H1 (cell line): ENCODE measurements at regions not wholly inside any gene's neighbourhood (a gene's known extent, or its start where the extent isn't known, plus 50 kb on each side); places are given as distances from the start of the nearest gene placed in this dataset.

ENCODE experiments used
- CTCF ChIA-PET: fragments of 300-600 bp; sonication (Branson Sonifier 250); formaldehyde crosslinking; loops from one replicate; lab custom pipeline; 2021; ENCODE audit not compliant: partially characterized antibody; lab: Charles Lee
- POLR2A ChIA-PET: fragments of 300-600 bp; sonication (Branson Sonifier 250); formaldehyde crosslinking; loops from one replicate; lab custom pipeline; 2021; ENCODE audit warnings: inconsistent platforms; ENCODE audit not compliant: partially characterized antibody; lab: Charles Lee
- DNase-seq, 2 experiments: peaks; one replicate each; pipeline versions ENCODE4 v3.0.0 to v3.0.0-alpha.2; 2010 to 2022; ENCODE audit warnings: low spot score in 2 of 2, low read depth in 1 of 2, mixed read lengths in 1 of 2
- FAIRE-seq: peaks from 2 replicates; lab custom pipeline; 2011; peaks lifted over from hg19 to GRCh38; lab: Jason Lieb, UNC
- H2AFZ ChIP-seq: 2 replicates; pipeline ENCODE4 v1.8.1; 2012; ENCODE audit warnings: low read length, inconsistent platforms
- H2AK5ac ChIP-seq: 2 replicates; pipeline ENCODE4 v1.6.1; 2013; ENCODE audit warnings: low read depth, low read length
- H2BK120ac ChIP-seq: replicated peaks from 2 replicates; pipeline ENCODE3; 2013; ENCODE audit warnings: low read depth, low read length, inconsistent platforms
- H2BK12ac ChIP-seq: 2 replicates; pipeline ENCODE4 v1.6.1; 2013; ENCODE audit warnings: low read depth, low read length
- H2BK15ac ChIP-seq: 2 replicates; pipeline ENCODE4 v1.6.1; 2013; ENCODE audit warnings: low read length
- H2BK20ac ChIP-seq: 2 replicates; pipeline ENCODE4 v1.6.1; 2013; ENCODE audit warnings: low read length
- H2BK5ac ChIP-seq: 2 replicates; pipeline ENCODE4 v1.6.1; 2013; ENCODE audit warnings: low read depth, low read length
- H3K14ac ChIP-seq: 2 replicates; pipeline ENCODE4 v1.6.1; 2013; ENCODE audit warnings: inconsistent platforms; ENCODE audit not compliant: insufficient read length
- H3K18ac ChIP-seq: 2 replicates; pipeline ENCODE4 v1.6.1; 2013; ENCODE audit warnings: low read length; ENCODE audit errors: extremely low read depth
- H3K23ac ChIP-seq: 2 replicates; pipeline ENCODE4 v1.6.1; 2013; ENCODE audit warnings: inconsistent platforms; ENCODE audit not compliant: insufficient read length
- H3K23me2 ChIP-seq: 2 replicates; pipeline ENCODE4 v1.6.1; 2013; ENCODE audit warnings: low read depth, low read length
- H3K27ac ChIP-seq: 2 replicates; pipeline ENCODE4 v1.6.1; 2011; ENCODE audit warnings: low read depth, low read length, inconsistent platforms
- H3K27me3 ChIP-seq, 4 experiments: replicated peaks in 1 of 4; 1 replicate in 1 of 4; 2 replicates in 3 of 4; pipeline versions ENCODE4 v1.6.1 to v1.8.1; 2011 to 2013; ENCODE audit warnings: low read length in 3 of 4, mild to moderate bottlenecking in 3 of 4, inconsistent platforms in 2 of 4, mixed read lengths in 2 of 4, moderate library complexity in 1 of 4; ENCODE audit not compliant: control insufficient read depth in 3 of 4, insufficient read depth in 3 of 4; ENCODE audit errors: extremely low read depth in 1 of 4
- H3K36me3 ChIP-seq, 4 experiments: 2 replicates each; pipeline versions ENCODE4 v1.6.1 to v1.8.1; 2011 to 2013; ENCODE audit warnings: mild to moderate bottlenecking in 4 of 4, low read length in 3 of 4, moderate library complexity in 2 of 4, control low read depth in 1 of 4, inconsistent platforms in 1 of 4; ENCODE audit not compliant: insufficient read depth in 4 of 4, control insufficient read depth in 2 of 4
- H3K4ac ChIP-seq: replicated peaks from 2 replicates; pipeline ENCODE3; 2013; ENCODE audit warnings: low read length, low read depth, mixed read lengths, inconsistent platforms; ENCODE audit not compliant: insufficient read length
- H3K4me1 ChIP-seq, 4 experiments: replicated peaks in 1 of 4; 1 replicate in 1 of 4; 2 replicates in 3 of 4; pipeline versions ENCODE4 v1.6.1 to v1.8.1; 2011 to 2013; ENCODE audit warnings: low read length in 3 of 4, inconsistent platforms in 2 of 4, mixed read lengths in 1 of 4; ENCODE audit not compliant: insufficient read depth in 4 of 4, control insufficient read depth in 3 of 4
- H3K4me2 ChIP-seq, 2 experiments: 2 replicates each; pipeline versions ENCODE4 v1.6.1 to v1.8.1; 2011 to 2013; ENCODE audit warnings: low read depth in 2 of 2, low read length in 2 of 2, control low read depth in 1 of 2, inconsistent platforms in 1 of 2, mild to moderate bottlenecking in 1 of 2; ENCODE audit not compliant: insufficient read depth in 1 of 2
- H3K4me3 ChIP-seq, 4 experiments: fragments of 200-600, 300-600 bp in 1 of 4; sonication (generic), shearing (Covaris generic), sonication (Bioruptor Twin) in 1 of 4; 2 replicates each; pipeline versions ENCODE4 v1.5.1 to v1.8.1; 2011 to 2016; ENCODE audit warnings: low read length in 4 of 4, low read depth in 3 of 4, control low read depth in 2 of 4, inconsistent platforms in 2 of 4, mild to moderate bottlenecking in 2 of 4, mixed read lengths in 1 of 4, moderate library complexity in 1 of 4; ENCODE audit not compliant: insufficient read depth in 2 of 4; ENCODE audit errors: extremely low read depth in 1 of 4
- H3K56ac ChIP-seq: replicated peaks from 2 replicates; pipeline ENCODE3; 2013; ENCODE audit warnings: low read depth, mild to moderate bottlenecking, mixed read lengths, low read length, inconsistent platforms; ENCODE audit not compliant: insufficient read length
- H3K79me1 ChIP-seq: 2 replicates; pipeline ENCODE4 v1.6.1; 2013; ENCODE audit warnings: low read depth, low read length, control low read depth
- H3K79me2 ChIP-seq, 2 experiments: 2 replicates each; pipeline versions ENCODE4 v1.6.1 to v1.8.1; 2012 to 2013; ENCODE audit warnings: low read length in 2 of 2, mild to moderate bottlenecking in 2 of 2, inconsistent platforms in 1 of 2; ENCODE audit not compliant: insufficient read depth in 2 of 2, control insufficient read depth in 1 of 2
- H3K9ac ChIP-seq, 4 experiments: replicated peaks in 1 of 4; 1 replicate in 1 of 4; 2 replicates in 3 of 4; pipeline versions ENCODE4 v1.6.1 to v1.8.1; 2011 to 2013; ENCODE audit warnings: low read depth in 3 of 4, low read length in 3 of 4, control low read depth in 2 of 4, mild to moderate bottlenecking in 2 of 4, moderate library complexity in 2 of 4, inconsistent platforms in 1 of 4; ENCODE audit errors: extremely low read depth in 1 of 4
- H3K9me3 ChIP-seq, 2 experiments: 2 replicates each; pipeline versions ENCODE4 v1.6.1 to v1.8.1; 2012 to 2013; ENCODE audit warnings: mild to moderate bottlenecking in 2 of 2, moderate library complexity in 2 of 2, control low read depth in 1 of 2, inconsistent platforms in 1 of 2, low read depth in 1 of 2, low read length in 1 of 2, mixed read lengths in 1 of 2; ENCODE audit not compliant: insufficient read depth in 2 of 2
- H4K20me1 ChIP-seq, 2 experiments: replicated peaks in 1 of 2; 2 replicates each; pipeline versions ENCODE3 to v1.8.1; 2011 to 2013; ENCODE audit warnings: inconsistent platforms in 2 of 2, low read length in 2 of 2, mild to moderate bottlenecking in 1 of 2; ENCODE audit not compliant: insufficient read depth in 2 of 2, control insufficient read depth in 1 of 2
- H4K5ac ChIP-seq: 2 replicates; pipeline ENCODE4 v1.6.1; 2013; ENCODE audit warnings: low read length, low read depth, mixed read lengths, inconsistent platforms; ENCODE audit not compliant: insufficient read length
- H4K8ac ChIP-seq: 2 replicates; pipeline ENCODE4 v1.8.0; 2013; ENCODE audit warnings: mild to moderate bottlenecking, moderate library complexity, low read length, inconsistent platforms; ENCODE audit not compliant: insufficient read depth; ENCODE audit errors: extremely low read depth
- H4K91ac ChIP-seq: replicated peaks from 2 replicates; pipeline ENCODE3; 2013; ENCODE audit warnings: low read length, mixed read lengths, inconsistent platforms; ENCODE audit not compliant: insufficient read length
- GTF2F1 ChIP-seq: IDR thresholded peaks from 2 replicates; pipeline ENCODE4 v1.6.1; 2012; ENCODE audit warnings: low read depth, low read length, improper control_type of control experiment, borderline replicate concordance
- JUND ChIP-seq: IDR thresholded peaks from 2 replicates; pipeline ENCODE4 v1.6.1; 2011; ENCODE audit warnings: mild to moderate bottlenecking, improper control_type of control experiment, low read length
- MAFK ChIP-seq: IDR thresholded peaks from 2 replicates; pipeline ENCODE4 v1.6.1; 2012; ENCODE audit warnings: low read depth, mild to moderate bottlenecking, improper control_type of control experiment, low read length
- POU5F1 ChIP-seq: IDR thresholded peaks from 2 replicates; pipeline ENCODE4 v1.6.1; 2011; ENCODE audit warnings: low read depth, mild to moderate bottlenecking, low read length, moderate library complexity
- WGBS, 2 experiments: shearing (Covaris generic) in 1 of 2; methylation state at CpG; one replicate each; pipeline versions ENCODE4 v1.1.6 to v1.1.7; 2013 to 2015; ENCODE audit warnings: low lambda C conversion rate in 2 of 2, mixed read lengths in 2 of 2, inconsistent platforms in 1 of 2, low coverage in 1 of 2, missing lambda C conversion rate in 1 of 2; ENCODE audit not compliant: insufficient replicate concordance in 2 of 2, insufficient coverage in 1 of 2, insufficient read length in 1 of 2; ENCODE audit errors: extremely low coverage in 1 of 2, missing lambda C conversion rate in 1 of 2; 5-methylcytosine and 5-hydroxymethylcytosine counted together
- TF ChIP-seq, protein P1 (sequence below), 3 experiments: IDR thresholded peaks; 1 replicate in 2 of 3; 2 replicates in 1 of 3; pipeline versions ENCODE4 v1.5.1 to v1.6.1; 2011; ENCODE audit warnings: low read length in 3 of 3, mild to moderate bottlenecking in 3 of 3, inconsistent platforms in 2 of 3, low read depth in 1 of 3, moderate library complexity in 1 of 3; ENCODE audit not compliant: insufficient read depth in 1 of 3; ENCODE audit errors: control extremely low read depth in 1 of 3

GRCh38 chr6:159564456-159564855, 128.6 kb downstream of the SOD2 start:
- Histone ChIP-seq H3K14ac (no peak overlapping the region), H3K79me1 (no peaks in the 10 kb centered on the region), H2BK12ac (no peak overlapping the region), H4K8ac (no peak overlapping the region), H3K79me2 (no peaks in the 10 kb centered on the region), H2BK120ac (no peak overlapping the region), H3K4me1 (no peaks in the 10 kb centered on the region), H2AFZ (no peak overlapping the region), H4K91ac (no peak overlapping the region), H3K4me2 (no peak overlapping the region), H3K4ac (no peak overlapping the region), H3K9me3 (peaks cover 63 to 81% of the 10 kb centered on the region in 2 experiments), H3K27ac (no peak overlapping the region), H3K36me3 (no peaks in the 10 kb centered on the region), H3K23ac (no peak overlapping the region), H3K27me3 (no peaks in the 10 kb centered on the region), H3K18ac (no peak overlapping the region), H2AK5ac (no peak overlapping the region), H3K4me3 (no peak overlapping the region), H2BK20ac (no peak overlapping the region), H3K9ac (no peak overlapping the region), H3K23me2 (no peaks in the 10 kb centered on the region), H2BK5ac (no peak overlapping the region), H4K5ac (no peak overlapping the region), H4K20me1 (no peaks in the 10 kb centered on the region), H3K56ac (no peak overlapping the region), H2BK15ac (no peak overlapping the region)
- CTCF ChIA-PET = interaction anchor here (1.2 to 1.5 kb wide), 2 partner anchors 19 to 390 kb away, joined by 3 read pairs; no protein-coding TSS in a partner anchor
- DNase-seq (no peak), FAIRE-seq (no peak)
- POLR2A ChIA-PET = no interaction called here
- WGBS, 2 experiments = 84% methylated on average over 5 of the region's 5 CpGs; no CpG with 5 or more reads in 1 of the 2 experiments
- TF ChIP-seq GTF2F1 (no peak), POU5F1 (no peak), MAFK (no peak), JUND (no peak)
- TF ChIP-seq, protein P1, sequence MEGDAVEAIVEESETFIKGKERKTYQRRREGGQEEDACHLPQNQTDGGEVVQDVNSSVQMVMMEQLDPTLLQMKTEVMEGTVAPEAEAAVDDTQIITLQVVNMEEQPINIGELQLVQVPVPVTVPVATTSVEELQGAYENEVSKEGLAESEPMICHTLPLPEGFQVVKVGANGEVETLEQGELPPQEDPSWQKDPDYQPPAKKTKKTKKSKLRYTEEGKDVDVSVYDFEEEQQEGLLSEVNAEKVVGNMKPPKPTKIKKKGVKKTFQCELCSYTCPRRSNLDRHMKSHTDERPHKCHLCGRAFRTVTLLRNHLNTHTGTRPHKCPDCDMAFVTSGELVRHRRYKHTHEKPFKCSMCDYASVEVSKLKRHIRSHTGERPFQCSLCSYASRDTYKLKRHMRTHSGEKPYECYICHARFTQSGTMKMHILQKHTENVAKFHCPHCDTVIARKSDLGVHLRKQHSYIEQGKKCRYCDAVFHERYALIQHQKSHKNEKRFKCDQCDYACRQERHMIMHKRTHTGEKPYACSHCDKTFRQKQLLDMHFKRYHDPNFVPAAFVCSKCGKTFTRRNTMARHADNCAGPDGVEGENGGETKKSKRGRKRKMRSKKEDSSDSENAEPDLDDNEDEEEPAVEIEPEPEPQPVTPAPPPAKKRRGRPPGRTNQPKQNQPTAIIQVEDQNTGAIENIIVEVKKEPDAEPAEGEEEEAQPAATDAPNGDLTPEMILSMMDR (IDR thresholded peaks at IDR 0.05; ENCODE audit: control extremely low read depth in 1 of 3, insufficient read depth in 1 of 3, low read depth in 1 of 3, low read length in 3 of 3) = no peak
